ENCODE measurements at regions not wholly inside any gene's neighbourhood (a gene's known extent, or its start where the extent isn't known, plus 50 kb on each side); places are given as distances from the start of the nearest gene placed in this dataset.

GRCh38 chr20:11553603-11554002, 364.1 kb upstream of the BTBD3 start:
- 75% methylated on average over 4 of the region's 4 CpGs; no CpG with 5 or more reads in 1 of the 2 experiments for whole genome bisulfite sequencing, 2 experiments (ENCODE audit: extremely low coverage in 1 of 2, insufficient coverage in 1 of 2, insufficient read length in 1 of 2, insufficient replicate concordance in 2 of 2, low coverage in 1 of 2, low lambda C conversion rate in 2 of 2, missing lambda C conversion rate in 1 of 2)
- H3K4me1 ChIP-seq (replicated peaks in 1 of 4; ENCODE audit: control insufficient read depth in 3 of 4, insufficient read depth in 4 of 4, low read length in 3 of 4): no peaks in the 10 kb centered on the region
- DNase-seq (ENCODE audit: low read depth in 1 of 2, low spot score in 2 of 2): no peak
- H3K27me3 ChIP-seq (replicated peaks in 1 of 4; ENCODE audit: control insufficient read depth in 3 of 4, extremely low read depth in 1 of 4, insufficient read depth in 3 of 4, low read length in 3 of 4): no peaks in the 10 kb centered on the region
- H2AK5ac ChIP-seq (ENCODE audit: low read depth, low read length): no peak overlapping the region
- no peak overlapping the region for H2BK20ac ChIP-seq (ENCODE audit: low read length)
- no peak overlapping the region for H3K27ac ChIP-seq (ENCODE audit: low read depth, low read length)
- no peak overlapping the region for H4K91ac ChIP-seq (replicated peaks; ENCODE audit: insufficient read length, low read length)
- no peak overlapping the region for H4K8ac ChIP-seq (ENCODE audit: extremely low read depth, insufficient read depth, low read length)
- H4K20me1 ChIP-seq (replicated peaks in 1 of 2; ENCODE audit: control insufficient read depth in 1 of 2, insufficient read depth in 2 of 2, low read length in 2 of 2): no peaks in the 10 kb centered on the region
- H3K79me1 ChIP-seq (ENCODE audit: low read depth, low read length): no peaks in the 10 kb centered on the region
- H3K23ac ChIP-seq (ENCODE audit: insufficient read length): no peak overlapping the region
- H3K36me3 ChIP-seq (ENCODE audit: control insufficient read depth in 2 of 4, insufficient read depth in 4 of 4, low read length in 3 of 4): no peaks in the 10 kb centered on the region
- H3K14ac ChIP-seq (ENCODE audit: insufficient read length): no peak overlapping the region
- H3K4me2 ChIP-seq (ENCODE audit: insufficient read depth in 1 of 2, low read depth in 2 of 2, low read length in 2 of 2): no peak overlapping the region
- FAIRE-seq: no peak
- no peaks in the 10 kb centered on the region for H3K9me3 ChIP-seq (ENCODE audit: insufficient read depth in 2 of 2, low read depth in 1 of 2, low read length in 1 of 2)
- no peak overlapping the region for H2BK120ac ChIP-seq (replicated peaks; ENCODE audit: low read depth, low read length)
- no peak overlapping the region for H2BK15ac ChIP-seq (ENCODE audit: low read length)
- no peak overlapping the region for H2BK12ac ChIP-seq (ENCODE audit: low read depth, low read length)
- no peak overlapping the region for H3K56ac ChIP-seq (replicated peaks; ENCODE audit: insufficient read length, low read depth, low read length)
- no peak overlapping the region for H2AFZ ChIP-seq (ENCODE audit: low read length)
- no peaks in the 10 kb centered on the region for H3K23me2 ChIP-seq (ENCODE audit: low read depth, low read length)
- H2BK5ac ChIP-seq (ENCODE audit: low read depth, low read length): no peak overlapping the region
- no peak overlapping the region for H3K4me3 ChIP-seq (ENCODE audit: extremely low read depth in 1 of 4, insufficient read depth in 2 of 4, low read depth in 3 of 4, low read length in 4 of 4)
- TF ChIP-seq TAF1 (IDR thresholded peaks at IDR 0.05; ENCODE audit: low read depth, low read length) (no peak), CTCF (IDR thresholded peaks at IDR 0.05; ENCODE audit: control extremely low read depth in 1 of 3, insufficient read depth in 1 of 3, low read depth in 1 of 3, low read length in 3 of 3) (peak in 1 of 3 experiments; percentile 18; a peak in 2 of 4 replicates), RAD21 (IDR thresholded peaks at IDR 0.05 in 1 of 2, conservative IDR thresholded peaks at IDR 0.05 in 1 of 2; ENCODE audit: low read depth in 2 of 2, low read length in 2 of 2) (peak; percentile 27 to 36), YY1 (IDR thresholded peaks at IDR 0.05; ENCODE audit: low read depth, low read length) (no peak), SAP30 (IDR thresholded peaks at IDR 0.05; ENCODE audit: insufficient read depth, insufficient replicate concordance, low read length) (no peak), EP300 (IDR thresholded peaks at IDR 0.05; ENCODE audit: borderline replicate concordance in 1 of 2, low read depth in 2 of 2, low read length in 2 of 2) (no peak), RXRA (IDR thresholded peaks at IDR 0.05; ENCODE audit: insufficient read depth, low read depth, low read length) (no peak)
- no peak overlapping the region for H3K18ac ChIP-seq (ENCODE audit: extremely low read depth, low read length)
- H4K5ac ChIP-seq (ENCODE audit: insufficient read length, low read depth, low read length): no peak overlapping the region
- H3K4ac ChIP-seq (replicated peaks; ENCODE audit: insufficient read length, low read depth, low read length): no peak overlapping the region
- POLR2A ChIA-PET (ENCODE audit: partially characterized antibody): interaction anchor here (0.5 kb wide), 1 partner anchor 10 kb away, joined by 3 read pairs; no protein-coding TSS in a partner anchor
- CTCF ChIA-PET (ENCODE audit: partially characterized antibody): no interaction called here
- H3K9ac ChIP-seq (replicated peaks in 1 of 4; ENCODE audit: extremely low read depth in 1 of 4, low read depth in 3 of 4, low read length in 3 of 4): no peak overlapping the region
- no peaks in the 10 kb centered on the region for H3K79me2 ChIP-seq (ENCODE audit: control insufficient read depth in 1 of 2, insufficient read depth in 2 of 2, low read length in 2 of 2)

Data from H1 (cell line).